Upper lobe of right lung (tissue), 1 donor: ENCODE measurements at regions not wholly inside any gene's neighbourhood (a gene's known extent, or its start where the extent isn't known, plus 50 kb on each side); places are given as distances from the start of the nearest gene placed in this dataset.
"Not testable (repeated sequence)": the region's sequence is repeated elsewhere in the genome, so short reads cannot be mapped to it uniquely, and the experiment has no call there.

Experiments used
- ATAC-seq: fragments of 200-7000 bp; cut with Tn5 transposase; one replicate; pipeline ENCODE4 v1.9.1; 2020; ENCODE audit warnings: mild to moderate bottlenecking, moderate library complexity
- DNase-seq: peaks from one replicate; pipeline ENCODE4 v3.0.0-alpha.2; 2020
- H3K27ac ChIP-seq: fragments of 200-600 bp; one replicate; pipeline ENCODE4 v1.8.0; 2022
- H3K27me3 ChIP-seq: fragments of 200-600 bp; one replicate; pipeline ENCODE4 v1.8.0; 2022; ENCODE audit warnings: mild to moderate bottlenecking
- H3K36me3 ChIP-seq: fragments of 200-600 bp; one replicate; pipeline ENCODE4 v1.8.0; 2022
- H3K4me1 ChIP-seq: fragments of 200-600 bp; one replicate; pipeline ENCODE4 v1.8.0; 2022
- H3K4me3 ChIP-seq: fragments of 200-600 bp; one replicate; pipeline ENCODE4 v1.8.0; 2022; ENCODE audit warnings: mild to moderate bottlenecking
- H3K9me3 ChIP-seq: fragments of 200-600 bp; one replicate; pipeline ENCODE4 v1.8.0; 2022
- CTCF ChIP-seq: fragments of 200-600 bp; IDR thresholded peaks from one replicate; pipeline ENCODE4 v1.8.0; 2022; ENCODE audit warnings: antibody characterized with exemption
- intact Hi-C: fragments of 100-400 bp; cut with DNase I; formaldehyde crosslinking; loops from one replicate; pipeline ENCODE4 v1.11.0; 2022
- donor health status: DM: no; HTN: yes; CAD: no; lungs with severe emphysema.

- TF ChIP-seq CTCF, result no peak
- Histone ChIP-seq H3K4me3 (no peak overlapping the region), H3K36me3 (no peaks in the 10 kb centered on the region), H3K9me3 (no peaks in the 10 kb centered on the region), H3K27me3 (no peaks in the 10 kb centered on the region), H3K27ac (no peak overlapping the region), H3K4me1 (no peaks in the 10 kb centered on the region)
- DNase-seq, result no peak
- ATAC-seq, result no peak
- intact Hi-C loops, result no loop called here
Measured at GRCh38 chr13:85551012-85551411, 248.2 kb downstream of the SLITRK6 start.

- DNase-seq (no peak), ATAC-seq (no peak)
- no peaks in the 10 kb centered on the region for H3K36me3 ChIP-seq
- intact Hi-C loops, result no loop called here
- no peaks in the 10 kb centered on the region for H3K9me3 ChIP-seq
- no peak overlapping the region for H3K4me3 ChIP-seq
- no peak for TF ChIP-seq CTCF
- H3K4me1 ChIP-seq, result no peaks in the 10 kb centered on the region
- no peaks in the 10 kb centered on the region for H3K27me3 ChIP-seq
- no peak overlapping the region for H3K27ac ChIP-seq
Measured at GRCh38 chr13:85549819-85550218, 249.4 kb downstream of the SLITRK6 start.

- H3K4me1 ChIP-seq, H3K27me3 ChIP-seq, H3K4me3 ChIP-seq, intact Hi-C loops, H3K27ac ChIP-seq, ATAC-seq, H3K36me3 ChIP-seq, H3K9me3 ChIP-seq, DNase-seq: not testable (repeated sequence)
Measured at GRCh38 chr13:85548845-85549244, 250.4 kb downstream of the SLITRK6 start.

GRCh38 chr13:85545771-85546170, 253.4 kb downstream of the SLITRK6 start:
- H3K27ac ChIP-seq, result no peak overlapping the region
- no peaks in the 10 kb centered on the region for H3K27me3 ChIP-seq
- no peak overlapping the region for H3K4me3 ChIP-seq
- no peaks in the 10 kb centered on the region for H3K9me3 ChIP-seq
- intact Hi-C loops, result no loop called here
- DNase-seq (no peak), ATAC-seq (no peak)
- H3K4me1 ChIP-seq, result no peaks in the 10 kb centered on the region
- H3K36me3 ChIP-seq, result no peaks in the 10 kb centered on the region
- TF ChIP-seq CTCF, result no peak

- no peaks in the 10 kb centered on the region for H3K27me3 ChIP-seq
- H3K4me3 ChIP-seq, result no peak overlapping the region
- DNase-seq (no peak), ATAC-seq (no peak)
- H3K27ac ChIP-seq, result no peak overlapping the region
- TF ChIP-seq CTCF, result no peak
- no peaks in the 10 kb centered on the region for H3K4me1 ChIP-seq
- H3K9me3 ChIP-seq, result no peaks in the 10 kb centered on the region
- intact Hi-C loops, result no loop called here
- no peaks in the 10 kb centered on the region for H3K36me3 ChIP-seq
Measured at GRCh38 chr13:85544756-85545155, 254.5 kb downstream of the SLITRK6 start.

GRCh38 chr13:85543144-85543543, 256.1 kb downstream of the SLITRK6 start:
- Histone ChIP-seq H3K4me3 (no peak overlapping the region), H3K27ac (no peak overlapping the region), H3K4me1 (no peaks in the 10 kb centered on the region), H3K9me3 (no peaks in the 10 kb centered on the region), H3K27me3 (no peaks in the 10 kb centered on the region), H3K36me3 (no peaks in the 10 kb centered on the region)
- TF ChIP-seq CTCF, result no peak
- DNase-seq, result no peak
- intact Hi-C loops, result no loop called here
- ATAC-seq, result no peak
